ENCODE measurements at regions not wholly inside any gene's neighbourhood (a gene's known extent, or its start where the extent isn't known, plus 50 kb on each side); places are given as distances from the start of the nearest gene placed in this dataset.
"Not testable (repeated sequence)": the region's sequence is repeated elsewhere in the genome, so short reads cannot be mapped to it uniquely, and the experiment has no call there.

- not testable (repeated sequence) for DNase-seq
These were observed 72.7 kb upstream of the NPIPB12 start for GRCh38 chr16:29578898-29579297.

- not testable (repeated sequence) for DNase-seq
These were observed 75.6 kb upstream of the NPIPB12 start for GRCh38 chr16:29581764-29582163.

GRCh38 chr16:29591919-29592318 lies 71.1 kb upstream of the SPN start:
- not testable (repeated sequence) for DNase-seq

GRCh38 chr16:29594269-29594925 lies 68.7 kb upstream of the SPN start:
- not testable (repeated sequence) for DNase-seq

GRCh38 chr16:29594926-29595838 lies 67.9 kb upstream of the SPN start:
- DNase-seq: peak; percentile 44 to 79

- DNase-seq: not testable (repeated sequence)
These were observed 66.0 kb upstream of the SPN start for GRCh38 chr16:29597030-29597429.

- DNase-seq: not testable (repeated sequence)
These were observed 62.7 kb upstream of the SPN start for GRCh38 chr16:29600111-29601000.

GRCh38 chr16:29602247-29602625 lies 60.8 kb upstream of the SPN start:
- not testable (repeated sequence) for DNase-seq

GRCh38 chr16:29602683-29603088 lies 60.4 kb upstream of the SPN start:
- not testable (repeated sequence) for DNase-seq

- DNase-seq: peak in 1 of 2 experiments; percentile 20
These were observed 58.2 kb upstream of the SPN start for GRCh38 chr16:29604631-29605549.

- not testable (repeated sequence) for DNase-seq
These were observed 57.3 kb upstream of the SPN start for GRCh38 chr16:29605593-29606205.

GRCh38 chr16:29606669-29607427 lies 56.2 kb upstream of the SPN start:
- not testable (repeated sequence) for DNase-seq

- not testable (repeated sequence) for DNase-seq
These were observed 55.6 kb upstream of the SPN start for GRCh38 chr16:29607428-29607823.

GRCh38 chr16:29612381-29613306 lies 50.4 kb upstream of the SPN start:
- DNase-seq: not testable (repeated sequence)

Data from NCI-H446 (cell line).